D341Med (cell line): ENCODE measurements at regions not wholly inside any gene's neighbourhood (a gene's known extent, or its start where the extent isn't known, plus 50 kb on each side); places are given as distances from the start of the nearest gene placed in this dataset.

Experiments
- DNase-seq: peaks from one replicate; pipeline ENCODE4 v3.0.0; 2012; ENCODE audit warnings: low spot score

- DNase-seq, result no peak
Observed at GRCh38 chr9:73655831-73656230, 504.2 kb downstream of the ANXA1 start.

- DNase-seq, result no peak
Observed at GRCh38 chr9:73665253-73665652, 513.6 kb downstream of the ANXA1 start.

- no peak for DNase-seq
Observed at GRCh38 chr9:73667749-73668148, 516.1 kb downstream of the ANXA1 start.

- no peak for DNase-seq
Observed at GRCh38 chr9:73680831-73681230, 529.2 kb downstream of the ANXA1 start.

GRCh38 chr9:73682789-73683188 is 531.1 kb downstream of the ANXA1 start:
- no peak for DNase-seq

- DNase-seq, result no peak
Observed at GRCh38 chr9:73683862-73684591, 532.4 kb downstream of the ANXA1 start.

- DNase-seq, result no peak
Observed at GRCh38 chr9:73684601-73685000, 532.9 kb downstream of the ANXA1 start.

GRCh38 chr9:73685786-73686185 is 534.1 kb downstream of the ANXA1 start:
- no peak for DNase-seq

- no peak for DNase-seq
Observed at GRCh38 chr9:73689051-73689870, 537.6 kb downstream of the ANXA1 start.

GRCh38 chr9:73701415-73702057 is 549.9 kb downstream of the ANXA1 start:
- no peak for DNase-seq

- no peak for DNase-seq
Observed at GRCh38 chr9:73714294-73714693, 562.6 kb downstream of the ANXA1 start.

- DNase-seq, result no peak
Observed at GRCh38 chr9:73715591-73715990, 563.9 kb downstream of the ANXA1 start.

GRCh38 chr9:73719660-73720059 is 568.0 kb downstream of the ANXA1 start:
- DNase-seq, result no peak

- no peak for DNase-seq
Observed at GRCh38 chr9:73720601-73721000, 568.9 kb downstream of the ANXA1 start.

GRCh38 chr9:73736270-73736669 is 584.6 kb downstream of the ANXA1 start:
- DNase-seq, result no peak

GRCh38 chr9:73738741-73739530 is 587.3 kb downstream of the ANXA1 start:
- no peak for DNase-seq

- DNase-seq, result no peak
Observed at GRCh38 chr9:73741316-73741715, 589.7 kb downstream of the ANXA1 start.

- DNase-seq, result no peak
Observed at GRCh38 chr9:73742412-73742811, 590.7 kb downstream of the ANXA1 start.

- DNase-seq, result no peak
Observed at GRCh38 chr9:73743826-73744225, 592.2 kb downstream of the ANXA1 start.

GRCh38 chr9:73745598-73745997 is 593.9 kb downstream of the ANXA1 start:
- DNase-seq, result no peak

- no peak for DNase-seq
Observed at GRCh38 chr9:73753171-73753570, 601.5 kb downstream of the ANXA1 start.

- no peak for DNase-seq
Observed at GRCh38 chr9:73761905-73762304, 610.2 kb downstream of the ANXA1 start.
